IMR-90 (cell line): ENCODE measurements at regions not wholly inside any gene's neighbourhood (a gene's known extent, or its start where the extent isn't known, plus 50 kb on each side); places are given as distances from the start of the nearest gene placed in this dataset.

Experiments used
- ATAC-seq: fragments of 200-7000 bp; cut with Tn5 transposase; 2 replicates; pipeline ENCODE4 v1.9.1; 2020; ENCODE audit warnings: low read depth, mild to moderate bottlenecking, moderate library complexity
- BruUV-seq: library from RNA; stranded (reverse); fragments of 400-500 nt; replicated peaks from 2 replicates; lab custom pipeline; 2021; lab: Mats Ljungman, UMichigan
- CTCF ChIA-PET: fragments of 300-600 bp; formaldehyde crosslinking; extraction: SDS; loops from one replicate; lab custom pipeline; 2021; ENCODE audit warnings: antibody characterized with exemption; lab: Yijun Ruan, JAX
- POLR2A ChIA-PET: fragments of 300-600 bp; sonication (Branson Sonifier 250); formaldehyde crosslinking; loops from one replicate; lab custom pipeline; 2022; ENCODE audit warnings: antibody characterized with exemption; ENCODE audit not compliant: unreplicated experiment; lab: Charles Lee
- DNase-seq: peaks from one replicate; pipeline ENCODE4 v3.0.0; 2013
- H2AFZ ChIP-seq: replicated peaks from 2 replicates; pipeline ENCODE3; 2013; ENCODE audit warnings: low read length, mild to moderate bottlenecking; ENCODE audit not compliant: poor library complexity
- H2AK5ac ChIP-seq: 2 replicates; pipeline ENCODE4 v1.6.1; 2013; ENCODE audit warnings: low read depth, low read length, inconsistent platforms
- H2AK9ac ChIP-seq: replicated peaks from 2 replicates; pipeline ENCODE3; 2013; ENCODE audit warnings: mild to moderate bottlenecking, low read depth, low read length, moderate library complexity; ENCODE audit not compliant: poor library complexity
- H2BK120ac ChIP-seq: 2 replicates; pipeline ENCODE4 v1.6.1; 2013; ENCODE audit warnings: low read depth, low read length, inconsistent platforms
- H2BK15ac ChIP-seq: 3 replicates; pipeline ENCODE4 v1.6.1; 2013; ENCODE audit warnings: low read depth, low read length, inconsistent platforms
- H2BK20ac ChIP-seq: 2 replicates; pipeline ENCODE4 v1.6.1; 2013; ENCODE audit warnings: low read depth, mild to moderate bottlenecking, inconsistent platforms, low read length, moderate library complexity
- H2BK5ac ChIP-seq: 2 replicates; pipeline ENCODE4 v1.6.1; 2013; ENCODE audit warnings: mild to moderate bottlenecking, low read depth, low read length, inconsistent platforms; ENCODE audit not compliant: poor library complexity, severe bottlenecking
- H3K14ac ChIP-seq: replicated peaks from 2 replicates; pipeline ENCODE4 v1.6.1; 2013; ENCODE audit warnings: low read depth, low read length, inconsistent platforms
- H3K18ac ChIP-seq: 2 replicates; pipeline ENCODE4 v1.6.1; 2013; ENCODE audit warnings: low read depth, low read length, control low read depth
- H3K23ac ChIP-seq: 2 replicates; pipeline ENCODE4 v1.6.1; 2013; ENCODE audit warnings: low read depth, low read length, inconsistent platforms
- H3K27ac ChIP-seq: 2 replicates; pipeline ENCODE4 v1.5.1; 2013; ENCODE audit warnings: mild to moderate bottlenecking, control low read depth, low read length; ENCODE audit not compliant: insufficient read depth
- H3K27me3 ChIP-seq: 2 replicates; pipeline ENCODE4 v1.6.1; 2013; ENCODE audit warnings: low read length; ENCODE audit not compliant: control insufficient read depth, insufficient read depth
- H3K36me3 ChIP-seq: 2 replicates; pipeline ENCODE4 v1.6.1; 2013; ENCODE audit warnings: low read length, mixed read lengths; ENCODE audit not compliant: control insufficient read depth, insufficient read depth
- H3K4ac ChIP-seq: 2 replicates; pipeline ENCODE4 v1.6.1; 2013; ENCODE audit warnings: low read depth, low read length, inconsistent platforms
- H3K4me1 ChIP-seq: 2 replicates; pipeline ENCODE4 v1.6.1; 2013; ENCODE audit warnings: low read length, mixed read lengths; ENCODE audit not compliant: control insufficient read depth, insufficient read depth
- H3K4me2 ChIP-seq: 2 replicates; pipeline ENCODE4 v1.6.1; 2013; ENCODE audit warnings: low read depth, mild to moderate bottlenecking, control low read depth, low read length, moderate library complexity
- H3K4me3 ChIP-seq: 2 replicates; pipeline ENCODE4 v1.5.1; 2013; ENCODE audit warnings: low read depth, mild to moderate bottlenecking, control low read depth, low read length, moderate library complexity; ENCODE audit not compliant: insufficient read depth
- H3K56ac ChIP-seq: 2 replicates; pipeline ENCODE4 v1.6.1; 2013; ENCODE audit warnings: low read length, inconsistent platforms; ENCODE audit not compliant: insufficient read depth; ENCODE audit errors: extremely low read depth
- H3K79me1 ChIP-seq, 2 experiments: 2 replicates each; pipeline ENCODE4 v1.6.1; 2013; ENCODE audit warnings: low read length in 2 of 2, inconsistent platforms in 1 of 2, low read depth in 1 of 2
- H3K9ac ChIP-seq: 2 replicates; pipeline ENCODE4 v1.6.1; 2013; ENCODE audit warnings: low read depth, low read length, control low read depth
- H3K9me1 ChIP-seq: 2 replicates; pipeline ENCODE4 v1.6.1; 2013; ENCODE audit warnings: low read length, inconsistent platforms; ENCODE audit not compliant: insufficient read depth
- H3K9me3 ChIP-seq: 2 replicates; pipeline ENCODE4 v1.6.1; 2013; ENCODE audit warnings: low read length; ENCODE audit not compliant: control insufficient read depth, insufficient read depth
- H4K20me1 ChIP-seq: 2 replicates; pipeline ENCODE4 v1.6.1; 2013; ENCODE audit warnings: low read length, inconsistent platforms; ENCODE audit not compliant: insufficient read depth
- H4K5ac ChIP-seq: 2 replicates; pipeline ENCODE4 v1.6.1; 2013; ENCODE audit warnings: mild to moderate bottlenecking, low read depth, low read length, control low read depth
- H4K8ac ChIP-seq, 2 experiments: 2 replicates each; pipeline ENCODE4 v1.6.1; 2013; ENCODE audit warnings: low read depth in 2 of 2, low read length in 2 of 2, control low read depth in 1 of 2, inconsistent platforms in 1 of 2
- H4K91ac ChIP-seq: 2 replicates; pipeline ENCODE4 v1.6.1; 2013; ENCODE audit warnings: low read depth, low read length, inconsistent platforms; ENCODE audit not compliant: insufficient read depth
- CEBPB ChIP-seq: IDR thresholded peaks from 2 replicates; pipeline ENCODE4 v1.6.1; 2012; ENCODE audit warnings: low read depth, low read length, improper control_type of control experiment
- FOS ChIP-seq: fragments of 150-350 bp; IDR thresholded peaks from 2 replicates; pipeline ENCODE4 v1.6.1; 2016; ENCODE audit warnings: low read depth, low read length
- POLR2A ChIP-seq: IDR thresholded peaks from 2 replicates; pipeline ENCODE4 v1.6.1; 2012; ENCODE audit warnings: mild to moderate bottlenecking, low read depth, low read length
- RCOR1 ChIP-seq: IDR thresholded peaks from 2 replicates; pipeline ENCODE4 v1.6.1; 2012; ENCODE audit warnings: mild to moderate bottlenecking, low read length, improper control_type of control experiment; ENCODE audit not compliant: insufficient replicate concordance
- SMC3 ChIP-seq: fragments of 150-350 bp; IDR thresholded peaks from 2 replicates; pipeline ENCODE4 v1.6.1; 2016; ENCODE audit warnings: low read depth, mild to moderate bottlenecking, antibody characterized with exemption, low read length, moderate library complexity
- WGBS, 2 experiments: methylation state at CpG; one replicate each; pipeline versions ENCODE4 v1.1.5 to v1.1.7; 2013; ENCODE audit warnings: missing lambda C conversion rate in 2 of 2; ENCODE audit not compliant: insufficient read length in 1 of 2; ENCODE audit errors: extremely low coverage in 2 of 2; 5-methylcytosine and 5-hydroxymethylcytosine counted together
- dilution Hi-C: fragments of 300-500 bp; cut with HindIII; formaldehyde crosslinking; loops from one replicate; pipeline ENCODE4 v1.14.3; 2018; ENCODE audit warnings: low sequenced_read_pairs; ENCODE audit not compliant: unreplicated experiment
- in situ Hi-C: fragments of 300-500 bp; cut with MboI; formaldehyde crosslinking; loops from 3 replicates; pipeline ENCODE4 v1.14.3; 2019; ENCODE audit warnings: low sequenced_read_pairs, inconsistent platforms, mixed read lengths
- intact Hi-C: fragments of 100-400 bp; cut with micrococcal nuclease; formaldehyde crosslinking; loops from 2 replicates; pipeline ENCODE4 v1.10.0; 2022

- dilution Hi-C loops = no loop called here
- Histone ChIP-seq H3K36me3 (no peaks in the 10 kb centered on the region), H3K79me1 (no peaks in the 10 kb centered on the region), H3K23ac (no peak overlapping the region), H2AK5ac (no peak overlapping the region), H3K18ac (no peak overlapping the region), H3K56ac (no peak overlapping the region), H2AFZ (no peak overlapping the region), H3K4me1 (no peaks in the 10 kb centered on the region), H4K91ac (no peak overlapping the region), H3K9me3 (no peaks in the 10 kb centered on the region), H2BK5ac (no peak overlapping the region), H2AK9ac (no peak overlapping the region), H3K4me2 (no peak overlapping the region), H2BK20ac (no peak overlapping the region), H3K27ac (no peak overlapping the region), H3K9ac (no peak overlapping the region), H2BK120ac (no peak overlapping the region), H4K5ac (no peak overlapping the region), H3K4me3 (no peak overlapping the region), H4K20me1 (no peaks in the 10 kb centered on the region), H3K9me1 (no peaks in the 10 kb centered on the region), H3K4ac (no peak overlapping the region), H3K14ac (no peak overlapping the region), H2BK15ac (no peak overlapping the region), H4K8ac (no peak overlapping the region), H3K27me3 (no peaks in the 10 kb centered on the region)
- intact Hi-C loops = no loop called here
- DNase-seq = no peak
- no TSS peak for BruUV-seq
- ChIA-PET CTCF (no interaction called here), POLR2A (no interaction called here)
- WGBS, 2 experiments = 36% methylated on average over 2 of the region's 3 CpGs; no CpG with 5 or more reads in 1 of the 2 experiments
- in situ Hi-C loops = no loop called here
- TF ChIP-seq CEBPB (no peak), SMC3 (no peak), POLR2A (no peak), RCOR1 (no peak), FOS (no peak)
- ATAC-seq = no peak
Measured at GRCh38 chr4:75110061-75110460, 177.1 kb downstream of the PARM1 start.
